Upper lobe of right lung (tissue), 1 donor: ENCODE measurements at regions not wholly inside any gene's neighbourhood (a gene's known extent, or its start where the extent isn't known, plus 50 kb on each side); places are given as distances from the start of the nearest gene placed in this dataset.
"Not testable (repeated sequence)": the region's sequence is repeated elsewhere in the genome, so short reads cannot be mapped to it uniquely, and the experiment has no call there.

ENCODE experiments used
- ATAC-seq: fragments of 200-7000 bp; cut with Tn5 transposase; one replicate; pipeline ENCODE4 v1.9.1; 2020; ENCODE audit warnings: mild to moderate bottlenecking, moderate library complexity
- DNase-seq: peaks from one replicate; pipeline ENCODE4 v3.0.0-alpha.2; 2020
- H3K27ac ChIP-seq: fragments of 200-600 bp; one replicate; pipeline ENCODE4 v1.8.0; 2022
- H3K27me3 ChIP-seq: fragments of 200-600 bp; one replicate; pipeline ENCODE4 v1.8.0; 2022; ENCODE audit warnings: mild to moderate bottlenecking
- H3K36me3 ChIP-seq: fragments of 200-600 bp; one replicate; pipeline ENCODE4 v1.8.0; 2022
- H3K4me1 ChIP-seq: fragments of 200-600 bp; one replicate; pipeline ENCODE4 v1.8.0; 2022
- H3K4me3 ChIP-seq: fragments of 200-600 bp; one replicate; pipeline ENCODE4 v1.8.0; 2022; ENCODE audit warnings: mild to moderate bottlenecking
- H3K9me3 ChIP-seq: fragments of 200-600 bp; one replicate; pipeline ENCODE4 v1.8.0; 2022
- intact Hi-C: fragments of 100-400 bp; cut with DNase I; formaldehyde crosslinking; loops from one replicate; pipeline ENCODE4 v1.11.0; 2022
- TF ChIP-seq, protein P1 (sequence below): fragments of 200-600 bp; IDR thresholded peaks from one replicate; pipeline ENCODE4 v1.8.0; 2022; ENCODE audit warnings: antibody characterized with exemption
- donor health status: DM: no; HTN: yes; CAD: no; lungs with severe emphysema.

GRCh38 chr10:21427804-21428481 lies 97.5 kb downstream of the SKIDA1 start:
- Histone ChIP-seq H3K27me3 (no peaks in the 10 kb centered on the region), H3K36me3 (no peaks in the 10 kb centered on the region), H3K9me3 (no peaks in the 10 kb centered on the region), H3K27ac (no peak overlapping the region), H3K4me3 (no peak overlapping the region), H3K4me1 (no peaks in the 10 kb centered on the region)
- intact Hi-C loops = no loop called here
- ATAC-seq = no peak
- DNase-seq = no peak
- TF ChIP-seq, protein P1, sequence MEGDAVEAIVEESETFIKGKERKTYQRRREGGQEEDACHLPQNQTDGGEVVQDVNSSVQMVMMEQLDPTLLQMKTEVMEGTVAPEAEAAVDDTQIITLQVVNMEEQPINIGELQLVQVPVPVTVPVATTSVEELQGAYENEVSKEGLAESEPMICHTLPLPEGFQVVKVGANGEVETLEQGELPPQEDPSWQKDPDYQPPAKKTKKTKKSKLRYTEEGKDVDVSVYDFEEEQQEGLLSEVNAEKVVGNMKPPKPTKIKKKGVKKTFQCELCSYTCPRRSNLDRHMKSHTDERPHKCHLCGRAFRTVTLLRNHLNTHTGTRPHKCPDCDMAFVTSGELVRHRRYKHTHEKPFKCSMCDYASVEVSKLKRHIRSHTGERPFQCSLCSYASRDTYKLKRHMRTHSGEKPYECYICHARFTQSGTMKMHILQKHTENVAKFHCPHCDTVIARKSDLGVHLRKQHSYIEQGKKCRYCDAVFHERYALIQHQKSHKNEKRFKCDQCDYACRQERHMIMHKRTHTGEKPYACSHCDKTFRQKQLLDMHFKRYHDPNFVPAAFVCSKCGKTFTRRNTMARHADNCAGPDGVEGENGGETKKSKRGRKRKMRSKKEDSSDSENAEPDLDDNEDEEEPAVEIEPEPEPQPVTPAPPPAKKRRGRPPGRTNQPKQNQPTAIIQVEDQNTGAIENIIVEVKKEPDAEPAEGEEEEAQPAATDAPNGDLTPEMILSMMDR = no peak

- intact Hi-C loops = no loop called here
- no peak for DNase-seq
- H3K4me3 ChIP-seq = no peak overlapping the region
Observed at GRCh38 chr10:21424459-21424861, 101.0 kb downstream of the SKIDA1 start.

GRCh38 chr10:21423850-21424249 lies 101.6 kb downstream of the SKIDA1 start:
- Histone ChIP-seq H3K36me3 (no peaks in the 10 kb centered on the region), H3K9me3 (no peaks in the 10 kb centered on the region), H3K4me1 (no peaks in the 10 kb centered on the region), H3K4me3 (no peak overlapping the region), H3K27me3 (no peaks in the 10 kb centered on the region), H3K27ac (no peak overlapping the region)
- ATAC-seq (no peak), DNase-seq (no peak)
- intact Hi-C loops = no loop called here
- TF ChIP-seq, protein P1 = no peak

More at GRCh38 chr10:21424459-21424861, 101.0 kb downstream of the SKIDA1 start:
- Histone ChIP-seq H3K4me1 (no peaks in the 10 kb centered on the region), H3K36me3 (no peaks in the 10 kb centered on the region), H3K9me3 (no peaks in the 10 kb centered on the region), H3K27me3 (no peaks in the 10 kb centered on the region), H3K27ac (no peak overlapping the region)
- no peak for ATAC-seq
- TF ChIP-seq, protein P1 = no peak

DNA sequence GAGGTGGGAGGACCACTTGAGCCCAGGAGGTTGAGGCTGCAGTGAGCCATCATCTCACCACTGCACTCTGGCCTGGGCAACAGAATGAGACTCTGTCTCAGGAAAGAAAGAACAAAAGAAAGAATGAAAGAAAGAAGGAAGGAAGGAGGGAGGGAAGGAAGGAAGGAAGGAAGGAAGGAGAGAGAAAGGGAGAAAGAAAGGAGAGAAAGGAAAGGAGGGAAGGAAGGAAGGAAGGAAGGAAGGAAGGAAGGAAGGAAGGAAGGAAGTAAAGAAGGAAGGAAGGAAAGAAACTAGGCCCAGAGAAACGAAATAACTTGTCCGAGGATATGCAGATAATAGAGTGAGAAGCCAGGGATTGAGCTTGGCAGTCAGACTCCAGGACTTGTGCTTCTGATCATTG lies 102.1 kb downstream of the SKIDA1 start:
- no peaks in the 10 kb centered on the region for H3K9me3 ChIP-seq
- H3K36me3 ChIP-seq = no peaks in the 10 kb centered on the region
- H3K27me3 ChIP-seq = no peaks in the 10 kb centered on the region
- TF ChIP-seq, protein P1 = no peak
- intact Hi-C loops = no loop called here
- no peak for DNase-seq
- H3K27ac ChIP-seq = no peak overlapping the region
- H3K4me1 ChIP-seq = no peaks in the 10 kb centered on the region
- no peak overlapping the region for H3K4me3 ChIP-seq
- no peak for ATAC-seq

GRCh38 chr10:21421794-21422193 lies 103.7 kb downstream of the SKIDA1 start:
- H3K9me3 ChIP-seq = no peaks in the 10 kb centered on the region
- TF ChIP-seq, protein P1 = no peak
- H3K4me3 ChIP-seq = no peak overlapping the region
- no peak overlapping the region for H3K27ac ChIP-seq
- H3K36me3 ChIP-seq = no peaks in the 10 kb centered on the region
- DNase-seq = no peak
- intact Hi-C loops = no loop called here
- no peak for ATAC-seq
- no peaks in the 10 kb centered on the region for H3K4me1 ChIP-seq
- no peaks in the 10 kb centered on the region for H3K27me3 ChIP-seq

DNA sequence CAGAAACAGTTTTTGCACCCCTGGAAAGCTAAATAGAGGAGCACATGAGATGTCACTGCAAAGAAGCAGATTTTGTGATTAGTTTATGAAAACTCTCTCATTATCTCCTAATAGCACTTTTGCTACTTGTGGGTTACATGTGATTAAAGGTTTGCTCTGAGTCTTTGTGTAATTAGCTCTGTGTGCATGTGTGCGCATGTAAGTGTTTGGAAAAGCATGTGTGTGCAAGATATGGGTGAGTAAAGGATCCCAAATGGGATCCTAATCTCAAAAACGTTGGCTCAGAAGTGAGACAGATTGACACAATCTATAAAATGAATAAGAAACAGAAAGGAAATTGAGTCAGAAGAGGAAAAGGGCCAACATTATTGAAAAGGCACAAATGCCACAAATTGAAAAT lies 104.5 kb downstream of the SKIDA1 start:
- Histone ChIP-seq H3K36me3 (no peaks in the 10 kb centered on the region), H3K27me3 (no peaks in the 10 kb centered on the region), H3K27ac (no peak overlapping the region), H3K4me1 (no peaks in the 10 kb centered on the region), H3K9me3 (no peaks in the 10 kb centered on the region), H3K4me3 (no peak overlapping the region)
- ATAC-seq = no peak
- TF ChIP-seq, protein P1 = no peak
- no peak for DNase-seq
- intact Hi-C loops = no loop called here

GRCh38 chr10:21418981-21419576 lies 106.4 kb downstream of the SKIDA1 start:
- DNase-seq, H3K36me3 ChIP-seq, H3K4me1 ChIP-seq, H3K9me3 ChIP-seq, H3K4me3 ChIP-seq, ATAC-seq, H3K27me3 ChIP-seq, intact Hi-C loops, H3K27ac ChIP-seq: not testable (repeated sequence)
